H9 (cell line): ENCODE measurements at regions not wholly inside any gene's neighbourhood (a gene's known extent, or its start where the extent isn't known, plus 50 kb on each side); places are given as distances from the start of the nearest gene placed in this dataset.

ENCODE experiments used
- DNase-seq: peaks from one replicate; pipeline ENCODE4 v3.0.0-alpha.2; 2017
- H2AFZ ChIP-seq: one replicate; pipeline ENCODE4 v1.6.1; 2013; ENCODE audit warnings: mild to moderate bottlenecking, low read length, control low read depth, moderate library complexity
- H2AK5ac ChIP-seq: 2 replicates; pipeline ENCODE4 v1.6.1; 2013; ENCODE audit warnings: low read length, control low read depth, mixed read lengths; ENCODE audit not compliant: insufficient read length
- H2BK120ac ChIP-seq: one replicate; pipeline ENCODE4 v1.6.1; 2013; ENCODE audit warnings: low read depth, mild to moderate bottlenecking, low read length, control low read depth, inconsistent platforms; ENCODE audit not compliant: poor library complexity, severe bottlenecking
- H2BK12ac ChIP-seq: 2 replicates; pipeline ENCODE4 v1.6.1; 2013; ENCODE audit warnings: low read length, control low read depth, mixed read lengths, low read depth; ENCODE audit not compliant: insufficient read length
- H2BK15ac ChIP-seq: 2 replicates; pipeline ENCODE4 v1.6.1; 2013; ENCODE audit warnings: low read depth, low read length, control low read depth
- H2BK20ac ChIP-seq: one replicate; pipeline ENCODE4 v1.6.1; 2013; ENCODE audit warnings: low read depth, mild to moderate bottlenecking, low read length, control low read depth, inconsistent platforms; ENCODE audit not compliant: poor library complexity, severe bottlenecking
- H2BK5ac ChIP-seq: 2 replicates; pipeline ENCODE4 v1.6.1; 2013; ENCODE audit warnings: low read length, control low read depth, mixed read lengths; ENCODE audit not compliant: insufficient read length
- H3K14ac ChIP-seq: 2 replicates; pipeline ENCODE4 v1.6.1; 2013; ENCODE audit warnings: low read length, control low read depth; ENCODE audit not compliant: insufficient read depth
- H3K18ac ChIP-seq: 2 replicates; pipeline ENCODE4 v1.6.1; 2013; ENCODE audit warnings: low read depth, mild to moderate bottlenecking, mixed read lengths, low read length, control low read depth; ENCODE audit not compliant: insufficient read length
- H3K23ac ChIP-seq: 2 replicates; pipeline ENCODE4 v1.6.1; 2013; ENCODE audit warnings: low read length, control low read depth, mixed read lengths, low read depth; ENCODE audit not compliant: insufficient read length
- H3K23me2 ChIP-seq: 2 replicates; pipeline ENCODE4 v1.6.1; 2013; ENCODE audit warnings: low read depth, mild to moderate bottlenecking, mixed read lengths, low read length, control low read depth; ENCODE audit not compliant: insufficient read length, poor library complexity, severe bottlenecking
- H3K27ac ChIP-seq: 2 replicates; pipeline ENCODE4 v1.5.1; 2013; ENCODE audit warnings: low read length, control low read depth, mixed read lengths, low read depth; ENCODE audit not compliant: insufficient read length
- H3K27me3 ChIP-seq: 2 replicates; pipeline ENCODE4 v1.6.1; 2013; ENCODE audit warnings: low read length, control low read depth, inconsistent platforms; ENCODE audit not compliant: insufficient read depth
- H3K4ac ChIP-seq: 2 replicates; pipeline ENCODE4 v1.6.1; 2013; ENCODE audit warnings: low read depth, mild to moderate bottlenecking, control low read depth, inconsistent platforms, low read length, moderate library complexity
- H3K4me1 ChIP-seq: 2 replicates; pipeline ENCODE4 v1.6.1; 2013; ENCODE audit warnings: low read length, control low read depth, inconsistent platforms; ENCODE audit not compliant: insufficient read depth
- H3K4me2 ChIP-seq: 2 replicates; pipeline ENCODE4 v1.6.1; 2013; ENCODE audit warnings: low read length, control low read depth, mixed read lengths; ENCODE audit not compliant: insufficient read length, insufficient read depth
- H3K56ac ChIP-seq: 2 replicates; pipeline ENCODE4 v1.6.1; 2013; ENCODE audit warnings: low read depth, mild to moderate bottlenecking, mixed read lengths, low read length, control low read depth; ENCODE audit not compliant: insufficient read length
- H3K79me1 ChIP-seq: 2 replicates; pipeline ENCODE4 v1.6.1; 2013; ENCODE audit warnings: low read depth, mild to moderate bottlenecking, moderate library complexity, low read length, control low read depth, inconsistent platforms; ENCODE audit not compliant: insufficient read depth, poor library complexity, severe bottlenecking
- H3K79me2 ChIP-seq: 2 replicates; pipeline ENCODE4 v1.6.1; 2013; ENCODE audit warnings: low read length, control low read depth, inconsistent platforms; ENCODE audit not compliant: insufficient read depth
- H3K9ac ChIP-seq: 2 replicates; pipeline ENCODE4 v1.6.1; 2013; ENCODE audit warnings: low read length, control low read depth, mixed read lengths; ENCODE audit not compliant: insufficient read length; ENCODE audit errors: extremely low read depth
- H3K9me3 ChIP-seq: one replicate; pipeline ENCODE4 v1.6.1; 2013; ENCODE audit warnings: low read depth, low read length, inconsistent platforms; ENCODE audit not compliant: control insufficient read depth
- H3T11ph ChIP-seq: one replicate; pipeline ENCODE4 v1.6.1; 2013; ENCODE audit warnings: mild to moderate bottlenecking, low read length, control low read depth, inconsistent platforms
- H4K20me1 ChIP-seq: one replicate; pipeline ENCODE4 v1.6.1; 2013; ENCODE audit not compliant: control insufficient read depth, insufficient read length, insufficient read depth
- H4K5ac ChIP-seq: 2 replicates; pipeline ENCODE4 v1.6.1; 2013; ENCODE audit warnings: low read depth, mild to moderate bottlenecking, mixed read lengths, low read length, control low read depth; ENCODE audit not compliant: insufficient read length
- H4K8ac ChIP-seq: replicated peaks from 2 replicates; pipeline ENCODE4 v1.6.1; 2013; ENCODE audit warnings: low read length, control low read depth, mixed read lengths, low read depth; ENCODE audit not compliant: insufficient read length
- H4K91ac ChIP-seq: 2 replicates; pipeline ENCODE4 v1.6.1; 2013; ENCODE audit warnings: low read depth, mild to moderate bottlenecking, moderate library complexity, mixed read lengths, low read length, control low read depth; ENCODE audit not compliant: insufficient read length
- H3K27ac Mint-ChIP-seq, 3 experiments: 2 replicates in 2 of 3; 3 replicates in 1 of 3; pipeline ENCODE4 v1.8.0; 2020 to 2021; ENCODE audit warnings: mixed read lengths in 3 of 3, mild to moderate bottlenecking in 1 of 3, moderate library complexity in 1 of 3
- H3K27me3 Mint-ChIP-seq: 2 replicates; pipeline ENCODE4 v1.8.0; 2021; ENCODE audit warnings: low read depth, mild to moderate bottlenecking, moderate library complexity, mixed read lengths
- H3K36me3 Mint-ChIP-seq, 3 experiments: 2 replicates in 2 of 3; 3 replicates in 1 of 3; pipeline ENCODE4 v1.8.0; 2020 to 2021; ENCODE audit warnings: low read depth in 3 of 3, mixed read lengths in 3 of 3; ENCODE audit not compliant: insufficient read depth in 1 of 3
- H3K4me1 Mint-ChIP-seq, 2 experiments: 2 replicates each; pipeline ENCODE4 v1.8.0; 2020; ENCODE audit warnings: mixed read lengths in 2 of 2
- H3K4me3 Mint-ChIP-seq, 2 experiments: 2 replicates in 1 of 2; 3 replicates in 1 of 2; pipeline ENCODE4 v1.8.0; 2020 to 2021; ENCODE audit warnings: mild to moderate bottlenecking in 2 of 2, mixed read lengths in 2 of 2, moderate library complexity in 1 of 2
- H3K9me3 Mint-ChIP-seq, 2 experiments: 2 replicates in 1 of 2; 3 replicates in 1 of 2; pipeline ENCODE4 v1.8.0; 2020; ENCODE audit warnings: mild to moderate bottlenecking in 2 of 2, mixed read lengths in 2 of 2, moderate library complexity in 1 of 2
- WGBS: extraction: QIAGEN DNeasy Blood & Tissue Kit; methylation state at CpG from one replicate; pipeline ENCODE4 v1.1.7; 2013; ENCODE audit warnings: missing lambda C conversion rate, low lambda C conversion rate, mixed read lengths; ENCODE audit not compliant: insufficient read length; ENCODE audit errors: extremely low coverage; 5-methylcytosine and 5-hydroxymethylcytosine counted together
- TF ChIP-seq, protein P1 (sequence below): fragments of 200-600 bp; sonication (generic); conservative IDR thresholded peaks from 3 replicates; pipeline ENCODE4 v1.8.0; 2021; ENCODE audit warnings: antibody characterized with exemption, mild to moderate bottlenecking

DNA sequence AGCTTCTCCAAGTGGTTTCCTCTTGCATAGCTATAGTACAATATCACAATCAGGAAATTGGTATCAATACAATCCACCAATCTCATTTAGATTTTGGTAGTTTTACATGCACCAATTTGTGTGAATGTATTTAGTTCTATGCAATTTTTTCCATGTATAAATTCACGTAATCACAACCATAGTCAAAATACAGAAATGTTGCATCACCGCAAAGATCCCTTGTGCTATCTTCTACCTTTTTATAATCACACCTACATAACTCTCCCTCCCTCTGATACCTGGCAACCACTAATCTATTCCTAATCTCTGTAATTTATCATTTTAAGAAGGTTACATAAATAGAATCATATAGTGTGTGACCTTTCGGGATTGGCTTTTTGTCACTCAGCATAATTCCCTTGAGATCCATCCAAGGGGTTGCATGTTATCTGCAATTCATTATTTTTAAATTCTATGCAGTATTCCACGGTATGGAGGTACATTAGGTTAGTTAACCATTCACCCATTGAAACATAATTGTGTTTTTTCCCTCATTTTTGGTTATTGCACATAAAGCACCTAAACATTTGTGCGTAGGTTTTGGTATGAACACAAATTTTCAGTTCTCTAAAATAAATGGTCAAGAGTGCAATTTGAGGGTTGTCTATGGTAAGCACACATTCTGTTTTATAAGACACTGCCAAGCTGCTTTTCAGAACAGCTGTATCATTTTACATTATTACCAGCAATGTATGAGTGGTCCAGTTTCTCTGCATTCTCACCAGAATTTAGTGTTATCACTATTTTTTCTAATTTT, 95.1 kb upstream of the SLC22A23 start:
- Mint-ChIP-seq H3K27me3 (peaks cover 7% of the 10 kb centered on the region), H3K27ac (no peak overlapping the region), H3K4me3 (no peak overlapping the region), H3K36me3 (no peaks in the 10 kb centered on the region; a peak in 1 of 7 replicates), H3K4me1 (no peaks in the 10 kb centered on the region), H3K9me3 (peaks cover 5 to 11% of the 10 kb centered on the region in 2 experiments; a peak in 4 of 5 replicates)
- no peaks in the 10 kb centered on the region for H3K23me2 ChIP-seq
- H3K9me3 ChIP-seq, result no peaks in the 10 kb centered on the region
- H3K4me1 ChIP-seq, result no peaks in the 10 kb centered on the region
- H4K20me1 ChIP-seq, result no peaks in the 10 kb centered on the region
- WGBS, result no CpG with 5 or more reads among the region's 5 CpGs
- no peak overlapping the region for H4K91ac ChIP-seq
- no peak overlapping the region for H3K9ac ChIP-seq
- H2BK5ac ChIP-seq, result no peak overlapping the region
- no peak overlapping the region for H3K4me2 ChIP-seq
- H3K18ac ChIP-seq, result no peak overlapping the region
- H3K14ac ChIP-seq, result no peak overlapping the region
- H4K8ac ChIP-seq, result no peak overlapping the region
- H3K79me1 ChIP-seq, result no peaks in the 10 kb centered on the region
- no peak overlapping the region for H2BK20ac ChIP-seq
- TF ChIP-seq, protein P1, sequence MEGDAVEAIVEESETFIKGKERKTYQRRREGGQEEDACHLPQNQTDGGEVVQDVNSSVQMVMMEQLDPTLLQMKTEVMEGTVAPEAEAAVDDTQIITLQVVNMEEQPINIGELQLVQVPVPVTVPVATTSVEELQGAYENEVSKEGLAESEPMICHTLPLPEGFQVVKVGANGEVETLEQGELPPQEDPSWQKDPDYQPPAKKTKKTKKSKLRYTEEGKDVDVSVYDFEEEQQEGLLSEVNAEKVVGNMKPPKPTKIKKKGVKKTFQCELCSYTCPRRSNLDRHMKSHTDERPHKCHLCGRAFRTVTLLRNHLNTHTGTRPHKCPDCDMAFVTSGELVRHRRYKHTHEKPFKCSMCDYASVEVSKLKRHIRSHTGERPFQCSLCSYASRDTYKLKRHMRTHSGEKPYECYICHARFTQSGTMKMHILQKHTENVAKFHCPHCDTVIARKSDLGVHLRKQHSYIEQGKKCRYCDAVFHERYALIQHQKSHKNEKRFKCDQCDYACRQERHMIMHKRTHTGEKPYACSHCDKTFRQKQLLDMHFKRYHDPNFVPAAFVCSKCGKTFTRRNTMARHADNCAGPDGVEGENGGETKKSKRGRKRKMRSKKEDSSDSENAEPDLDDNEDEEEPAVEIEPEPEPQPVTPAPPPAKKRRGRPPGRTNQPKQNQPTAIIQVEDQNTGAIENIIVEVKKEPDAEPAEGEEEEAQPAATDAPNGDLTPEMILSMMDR, result no peak
- no peak overlapping the region for H4K5ac ChIP-seq
- no peak overlapping the region for H3K56ac ChIP-seq
- no peak overlapping the region for H3K27ac ChIP-seq
- no peak for DNase-seq
- H2BK15ac ChIP-seq, result no peak overlapping the region
- no peak overlapping the region for H2BK120ac ChIP-seq
- H3K23ac ChIP-seq, result no peak overlapping the region
- H2BK12ac ChIP-seq, result no peak overlapping the region
- H3K4ac ChIP-seq, result no peak overlapping the region
- no peak overlapping the region for H2AK5ac ChIP-seq
- no peaks in the 10 kb centered on the region for H3K27me3 ChIP-seq
- H2AFZ ChIP-seq, result no peak overlapping the region
- no peak overlapping the region for H3T11ph ChIP-seq
- H3K79me2 ChIP-seq, result no peaks in the 10 kb centered on the region
